ENCODE measurements at regions not wholly inside any gene's neighbourhood (a gene's known extent, or its start where the extent isn't known, plus 50 kb on each side); places are given as distances from the start of the nearest gene placed in this dataset.

DNA sequence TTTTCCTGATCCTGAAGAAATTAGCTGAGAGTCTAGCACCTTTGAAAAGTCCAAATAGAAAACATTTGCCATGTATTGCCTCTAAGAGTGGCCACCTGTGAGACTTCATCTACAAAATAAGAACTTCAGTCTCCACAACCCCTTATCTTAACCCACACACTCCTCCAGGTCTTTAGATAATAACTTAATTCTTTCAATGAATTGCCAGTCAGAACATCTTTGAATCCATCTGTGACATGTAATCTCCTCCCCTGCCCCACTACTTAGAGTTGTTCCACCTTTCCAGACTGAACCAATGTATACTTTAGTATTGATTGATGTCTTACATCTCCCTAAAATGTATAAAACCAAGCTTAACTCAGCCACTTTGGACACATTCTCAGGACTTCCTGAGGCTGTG is 84.4 kb upstream of the FAM171A1 start:
- TF ChIP-seq, protein P1, sequence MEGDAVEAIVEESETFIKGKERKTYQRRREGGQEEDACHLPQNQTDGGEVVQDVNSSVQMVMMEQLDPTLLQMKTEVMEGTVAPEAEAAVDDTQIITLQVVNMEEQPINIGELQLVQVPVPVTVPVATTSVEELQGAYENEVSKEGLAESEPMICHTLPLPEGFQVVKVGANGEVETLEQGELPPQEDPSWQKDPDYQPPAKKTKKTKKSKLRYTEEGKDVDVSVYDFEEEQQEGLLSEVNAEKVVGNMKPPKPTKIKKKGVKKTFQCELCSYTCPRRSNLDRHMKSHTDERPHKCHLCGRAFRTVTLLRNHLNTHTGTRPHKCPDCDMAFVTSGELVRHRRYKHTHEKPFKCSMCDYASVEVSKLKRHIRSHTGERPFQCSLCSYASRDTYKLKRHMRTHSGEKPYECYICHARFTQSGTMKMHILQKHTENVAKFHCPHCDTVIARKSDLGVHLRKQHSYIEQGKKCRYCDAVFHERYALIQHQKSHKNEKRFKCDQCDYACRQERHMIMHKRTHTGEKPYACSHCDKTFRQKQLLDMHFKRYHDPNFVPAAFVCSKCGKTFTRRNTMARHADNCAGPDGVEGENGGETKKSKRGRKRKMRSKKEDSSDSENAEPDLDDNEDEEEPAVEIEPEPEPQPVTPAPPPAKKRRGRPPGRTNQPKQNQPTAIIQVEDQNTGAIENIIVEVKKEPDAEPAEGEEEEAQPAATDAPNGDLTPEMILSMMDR (IDR thresholded peaks at IDR 0.05 in 4 of 5, conservative IDR thresholded peaks at IDR 0.05 in 1 of 5) = no peak
- TF ChIP-seq POLR2A (IDR thresholded peaks at IDR 0.05) = no peak

Data from gastrocnemius medialis (tissue), 4 donors.